ENCODE measurements at regions not wholly inside any gene's neighbourhood (a gene's known extent, or its start where the extent isn't known, plus 50 kb on each side); places are given as distances from the start of the nearest gene placed in this dataset.

DNA sequence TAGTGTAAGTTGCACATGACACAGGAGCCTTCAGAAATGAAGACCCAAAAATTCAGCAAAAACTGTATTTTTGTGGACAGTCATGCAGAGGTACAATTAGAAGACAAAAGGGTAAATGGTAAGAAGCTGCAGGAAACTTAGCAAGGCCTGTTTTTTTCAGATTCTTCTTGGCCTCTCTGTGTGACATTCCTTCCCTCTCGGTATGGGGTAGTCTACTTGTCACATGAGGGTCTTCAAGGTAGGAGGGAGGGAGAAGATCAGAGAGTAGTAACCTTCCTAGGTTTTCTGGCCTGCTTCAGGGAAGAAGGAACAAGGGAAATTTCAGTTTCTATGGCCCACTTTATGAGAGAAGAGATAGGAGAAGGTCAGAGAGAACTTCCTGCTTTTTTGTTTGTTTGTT lies 230.4 kb upstream of the PPP1R2C start:
- no peak for DNase-seq (ENCODE audit: low read depth, low spot score)

DNA sequence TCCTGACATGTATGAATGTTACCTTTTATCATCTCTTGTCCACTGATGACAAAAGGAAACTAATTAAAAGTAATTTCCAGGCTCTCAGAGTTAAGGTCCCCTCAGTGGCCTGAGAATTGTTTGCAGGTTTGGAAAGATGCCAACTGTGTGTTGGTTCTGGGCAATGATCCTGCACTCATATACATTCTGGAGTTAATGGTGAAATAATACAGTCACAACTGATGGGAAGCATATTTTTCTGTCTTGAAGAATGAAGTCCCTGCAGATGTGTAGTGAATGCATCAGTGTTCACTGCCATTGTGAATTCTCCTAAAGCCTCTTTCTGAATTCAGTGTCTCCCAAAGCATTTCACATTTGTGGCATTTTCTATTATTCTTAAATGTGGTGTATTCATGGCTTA lies 238.1 kb upstream of the PPP1R2C start:
- DNase-seq (ENCODE audit: low read depth, low spot score): no peak

DNA sequence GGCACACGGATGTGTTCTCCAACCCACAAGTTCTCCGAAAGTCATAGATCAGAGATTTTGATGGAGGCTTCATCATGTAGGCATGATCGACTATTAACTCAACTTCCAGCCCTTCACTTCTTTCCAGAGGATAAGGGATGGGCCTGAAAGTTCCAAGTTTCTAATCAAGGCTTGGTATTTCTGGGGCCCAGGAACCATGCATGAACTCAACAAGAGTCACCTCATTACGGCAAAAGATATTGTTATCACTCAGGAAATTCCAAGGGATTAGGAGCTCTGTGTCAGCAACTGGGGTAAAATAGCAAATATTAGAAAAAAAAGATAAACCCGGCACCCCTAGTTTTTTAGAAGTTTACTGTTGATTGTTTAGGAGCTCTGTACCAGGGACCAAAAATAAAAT lies 240.1 kb upstream of the PPP1R2C start:
- no peak for DNase-seq (ENCODE audit: low read depth, low spot score)

DNA sequence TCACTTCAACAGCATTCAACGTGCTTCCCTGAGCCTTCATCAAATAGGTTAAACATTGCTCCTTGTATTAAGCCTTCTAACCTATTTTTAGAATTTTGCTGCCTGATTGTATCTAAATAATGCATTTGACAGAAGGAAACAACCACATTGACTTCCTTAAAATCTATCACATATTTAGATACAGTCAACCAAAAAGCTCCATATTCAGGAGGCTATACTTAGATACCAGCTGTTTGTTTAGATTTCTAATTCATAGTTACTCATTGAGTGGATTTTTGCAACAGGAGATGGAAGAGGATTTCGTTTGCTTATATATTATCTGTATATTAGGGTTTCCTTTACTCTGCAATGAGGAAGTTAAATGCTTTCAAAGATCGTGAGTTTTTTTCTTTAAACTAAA lies 241.1 kb upstream of the PPP1R2C start:
- DNase-seq (ENCODE audit: low read depth, low spot score): no peak

DNA sequence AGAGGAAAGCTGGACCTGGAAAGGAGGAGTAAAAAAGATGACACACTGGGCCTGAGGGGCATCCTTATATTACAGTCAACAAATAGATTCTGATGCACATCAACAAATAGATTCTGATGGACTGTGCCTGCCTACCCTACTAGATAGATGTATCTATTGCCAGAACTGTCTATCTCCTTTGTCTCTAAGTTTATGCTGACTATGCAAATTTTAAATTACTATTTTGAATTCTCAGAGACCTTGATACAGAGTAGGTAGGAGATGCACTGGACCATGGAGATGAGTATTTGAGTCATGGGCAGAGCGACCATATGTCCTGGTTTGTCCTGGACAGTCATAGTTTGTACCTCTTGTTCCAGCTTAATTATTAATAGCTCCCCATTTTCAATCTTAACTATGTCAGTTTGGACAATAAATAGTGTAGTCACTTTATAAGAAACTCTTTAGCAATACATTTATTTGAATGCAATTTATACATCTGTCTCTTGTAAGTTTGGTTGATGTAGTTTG lies 247.9 kb upstream of the PPP1R2C start:
- DNase-seq (ENCODE audit: low read depth, low spot score): no peak

DNA sequence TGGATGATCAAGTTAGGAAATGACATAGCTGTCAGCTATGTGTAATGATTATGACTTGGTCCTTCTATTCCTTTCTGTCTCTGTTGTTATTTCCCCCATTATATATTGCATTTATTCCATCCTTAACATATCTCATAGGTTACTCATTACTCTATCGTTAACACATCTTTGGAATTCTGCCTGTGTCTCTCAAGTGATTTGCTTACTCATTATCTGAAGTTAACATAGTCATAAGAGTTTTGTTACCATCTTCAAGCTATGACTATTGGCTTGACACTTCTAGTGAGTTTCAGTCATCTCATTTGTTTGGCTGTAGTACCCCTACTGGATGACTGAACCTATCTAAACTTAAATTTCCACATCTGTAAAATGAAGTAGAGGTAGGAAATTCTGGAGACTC lies 286.1 kb upstream of the PPP1R2C start:
- no peak for DNase-seq (ENCODE audit: low read depth, low spot score)

DNA sequence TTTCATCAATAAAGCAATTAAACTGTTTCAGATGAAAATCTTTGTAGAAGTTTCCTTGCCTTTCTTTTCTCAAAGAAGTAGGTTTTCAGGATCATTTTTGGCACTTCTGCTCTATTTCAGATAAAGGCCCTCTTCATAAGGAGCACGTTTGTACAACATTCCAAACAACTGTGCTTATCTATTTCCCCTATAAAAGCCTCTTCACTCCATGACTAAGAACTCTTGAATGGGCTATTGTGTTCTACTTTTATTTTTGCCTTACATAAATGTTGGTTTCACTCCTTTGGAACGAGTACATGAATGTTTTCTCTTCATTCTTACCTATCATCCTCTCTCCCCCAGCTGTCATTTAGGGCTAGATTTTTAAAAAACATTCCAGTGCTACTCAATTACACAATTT lies 288.0 kb upstream of the PPP1R2C start:
- DNase-seq (ENCODE audit: low read depth, low spot score): no peak

DNA sequence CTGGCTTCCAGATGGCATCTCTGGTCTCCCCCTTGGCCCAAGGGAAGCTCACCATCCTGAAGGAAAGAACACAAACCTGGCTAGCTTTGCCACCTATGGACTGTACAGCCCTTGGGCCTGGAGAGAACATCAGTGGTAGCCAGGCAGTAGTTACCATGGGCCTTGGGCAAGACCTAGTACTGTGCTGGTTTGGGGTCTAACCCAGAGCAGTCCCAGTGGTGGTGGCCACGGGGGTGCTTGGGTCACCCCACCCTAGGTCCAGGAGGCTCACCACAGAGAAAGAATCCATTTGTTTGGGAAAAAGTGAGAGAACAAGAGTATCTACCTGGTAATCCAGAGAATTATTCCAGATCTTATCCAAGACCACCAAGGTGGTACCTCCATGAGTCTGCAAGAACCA lies 290.7 kb upstream of the PPP1R2C start:
- DNase-seq (ENCODE audit: low read depth, low spot score): no peak

DNA sequence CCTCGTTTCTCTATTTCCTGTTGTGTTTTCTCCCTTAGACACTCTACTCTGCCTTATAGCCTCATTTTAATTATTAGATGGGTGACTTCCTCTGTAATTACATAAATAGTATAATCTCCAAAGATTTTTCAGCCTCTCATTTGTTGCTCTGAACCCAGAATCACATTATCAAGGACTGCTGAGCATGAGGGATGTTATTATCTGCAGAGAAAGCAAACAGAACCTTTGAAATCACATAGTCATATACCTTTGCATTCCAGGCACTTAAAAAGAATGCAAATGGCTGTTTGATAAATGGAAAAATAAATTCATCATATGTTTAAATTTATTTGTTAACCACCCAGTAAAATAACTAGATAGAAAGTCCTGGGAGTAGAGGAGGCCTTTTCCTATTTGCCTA lies 305.1 kb upstream of the PPP1R2C start:
- DNase-seq (ENCODE audit: low read depth, low spot score): no peak

DNA sequence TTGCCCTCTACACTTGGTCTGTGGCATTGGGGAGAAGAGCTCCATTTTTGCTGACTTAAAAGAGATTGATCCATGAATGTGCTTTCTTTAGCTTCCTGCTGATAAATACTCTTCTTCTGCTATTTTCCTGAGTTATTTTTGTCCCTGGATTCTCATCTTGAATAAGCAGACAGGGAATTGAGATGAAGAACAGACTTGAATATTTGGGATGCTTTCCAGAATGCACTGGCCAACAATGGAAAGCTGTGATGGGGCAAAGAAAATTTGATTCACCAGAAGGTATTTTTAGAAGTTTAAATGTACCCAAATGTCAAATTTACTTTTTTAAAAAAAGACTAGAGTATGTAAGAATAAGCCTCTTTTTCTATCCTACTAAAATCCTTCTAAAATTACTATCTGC lies 309.9 kb upstream of the PPP1R2C start:
- no peak for DNase-seq (ENCODE audit: low read depth, low spot score)

DNA sequence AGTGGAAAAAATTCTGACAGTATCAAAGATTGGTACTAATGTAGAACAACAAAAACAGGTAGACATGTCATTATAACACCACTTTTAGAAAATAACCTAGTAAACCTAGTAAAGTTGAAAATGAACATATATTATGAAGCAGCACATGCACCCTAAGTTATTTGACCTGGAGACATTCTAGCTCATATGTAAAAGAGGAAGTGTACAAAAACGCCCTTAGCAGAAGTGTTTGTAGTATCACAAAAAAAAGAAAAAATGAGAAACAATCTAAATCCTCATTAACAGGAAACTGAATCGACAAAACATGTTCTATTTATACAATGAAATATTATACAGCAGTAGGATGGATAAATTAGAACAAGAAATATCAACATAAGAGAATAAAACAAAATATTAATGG lies 318.9 kb upstream of the PPP1R2C start:
- no peak for DNase-seq (ENCODE audit: low read depth, low spot score)

DNA sequence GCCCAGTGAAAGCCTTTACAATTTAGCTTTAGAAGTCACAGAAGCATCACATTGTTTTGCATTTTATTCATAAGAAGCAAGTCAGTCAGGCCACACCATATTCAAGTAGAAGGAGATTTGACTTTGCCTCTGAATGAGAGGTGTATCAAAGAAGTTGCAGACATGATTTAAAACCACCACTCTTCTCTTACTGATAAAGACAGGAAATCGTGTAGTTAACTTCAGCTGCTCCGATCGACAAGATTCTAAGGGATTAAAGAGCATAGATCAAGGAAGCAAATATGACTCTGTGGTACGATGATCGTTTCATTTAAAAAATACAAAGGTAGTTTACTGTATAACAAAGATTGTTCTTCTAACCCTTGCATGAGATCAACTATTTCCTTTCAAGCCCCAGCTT lies 328.0 kb upstream of the PPP1R2C start:
- DNase-seq (ENCODE audit: low read depth, low spot score): no peak

DNA sequence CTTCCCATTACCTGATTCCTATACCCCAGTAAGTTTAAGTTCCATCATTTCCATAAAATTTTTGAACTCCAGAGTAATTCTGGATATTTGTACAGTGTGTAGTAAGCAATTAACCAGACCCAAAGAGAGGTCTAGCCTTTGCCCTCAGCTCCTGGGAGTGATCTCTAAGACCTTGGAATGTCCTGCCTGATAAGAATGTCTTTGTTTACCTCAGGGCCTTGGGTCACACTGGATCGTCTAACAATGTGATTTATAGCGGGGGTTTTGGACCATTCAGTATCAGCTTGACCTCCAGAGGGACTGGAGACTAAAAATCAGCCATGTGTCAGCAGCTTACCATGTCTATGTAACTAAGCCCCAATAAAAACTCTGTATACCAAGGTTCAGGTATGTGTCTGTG lies 330.9 kb upstream of the PPP1R2C start:
- DNase-seq (ENCODE audit: low read depth, low spot score): no peak

DNA sequence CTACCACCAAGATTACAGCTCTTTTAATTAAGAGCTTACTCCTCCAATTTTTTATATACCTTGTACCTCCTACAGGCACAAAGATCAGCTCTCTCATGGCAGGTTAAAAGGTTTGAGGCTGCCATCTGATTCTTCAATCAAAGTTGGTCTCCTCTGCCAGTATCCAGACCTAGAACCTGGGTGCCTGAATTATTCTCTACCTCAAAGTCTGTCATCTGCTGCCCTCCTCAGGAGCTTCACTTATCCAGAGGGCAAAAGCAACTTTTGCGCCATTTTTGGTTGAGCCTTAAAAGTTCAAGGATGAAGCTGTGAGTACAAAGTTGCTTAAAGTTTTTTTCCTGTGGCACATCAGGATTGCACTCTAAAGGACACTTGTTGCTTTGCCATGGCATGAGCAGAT lies 343.7 kb upstream of the PPP1R2C start:
- no peak for DNase-seq (ENCODE audit: low read depth, low spot score)

DNA sequence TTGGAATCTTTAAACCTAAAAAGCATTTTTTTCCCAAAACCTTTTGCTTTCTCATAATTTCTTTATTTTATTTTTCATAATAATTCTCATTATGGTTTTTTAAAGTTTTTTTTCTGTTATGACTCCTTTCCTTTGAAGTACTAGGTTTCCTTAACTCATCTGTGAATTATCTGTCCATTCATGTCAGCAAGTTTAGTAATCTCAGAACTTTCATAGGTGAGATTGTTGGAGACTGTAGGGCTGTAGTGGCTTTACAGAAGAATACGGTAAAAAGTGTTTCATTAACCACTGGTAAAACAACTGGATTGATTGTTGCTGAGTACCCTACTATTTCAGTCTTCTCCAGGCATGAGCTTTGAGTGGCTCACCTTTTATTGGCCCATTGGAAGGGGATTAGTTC lies 361.7 kb upstream of the PPP1R2C start:
- DNase-seq (ENCODE audit: low read depth, low spot score): no peak

DNA sequence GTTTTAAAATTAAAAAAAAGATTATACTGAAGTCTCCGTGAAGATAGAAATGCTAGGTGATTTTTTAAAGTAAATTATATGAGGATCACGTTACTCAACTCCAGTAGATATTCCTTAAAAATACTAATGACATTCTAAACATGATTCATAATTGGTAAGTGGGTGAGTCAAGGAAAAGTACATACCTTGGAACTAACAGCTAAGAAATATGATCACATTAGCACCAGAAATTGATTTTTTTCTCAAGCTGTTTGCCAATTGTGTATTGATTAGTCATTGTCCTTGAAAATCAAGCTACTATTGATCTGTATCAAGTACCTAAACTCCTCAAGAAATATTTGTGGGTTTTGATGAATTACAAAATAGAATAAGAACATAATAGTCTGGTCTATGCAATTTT lies 362.6 kb upstream of the PPP1R2C start:
- DNase-seq (ENCODE audit: low read depth, low spot score): no peak

DNA sequence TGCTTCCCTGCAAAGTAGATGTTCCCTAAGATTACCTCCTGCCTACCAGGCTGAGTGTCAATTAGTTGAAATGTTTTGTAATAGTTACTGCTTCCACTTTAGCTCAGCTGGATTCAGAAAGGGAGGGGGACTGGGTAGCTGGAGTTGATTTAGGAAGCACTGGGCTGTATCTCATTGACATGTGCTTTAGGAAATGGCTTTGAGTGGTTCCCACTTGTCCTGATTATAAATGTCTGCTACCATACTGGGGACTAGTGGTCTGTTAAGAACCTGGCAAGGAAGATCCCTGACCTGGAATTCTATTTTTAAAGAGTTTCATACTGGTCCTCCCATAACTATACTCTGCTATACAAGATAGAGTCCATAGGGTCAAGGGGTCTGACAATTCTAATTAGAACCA lies 363.9 kb upstream of the PPP1R2C start:
- no peak for DNase-seq (ENCODE audit: low read depth, low spot score)

DNA sequence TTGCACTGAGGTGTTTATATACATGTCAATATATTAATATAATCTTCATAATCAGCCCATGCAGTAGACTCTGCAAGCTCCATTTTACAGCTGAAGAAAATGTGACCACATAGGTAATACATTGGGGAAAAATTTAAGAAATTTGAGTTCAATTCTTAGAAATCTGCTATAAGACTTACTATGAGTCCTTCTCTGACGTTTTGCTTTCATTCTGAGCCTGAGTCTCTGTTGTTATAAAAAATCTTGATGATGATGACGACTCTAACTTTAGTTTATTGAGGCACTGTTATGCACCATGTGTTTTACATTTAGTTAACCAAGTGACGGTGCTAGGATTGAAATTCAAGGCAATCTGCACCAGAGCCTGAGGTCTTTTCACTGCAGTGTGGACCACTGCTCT lies 370.3 kb upstream of the PPP1R2C start:
- no peak for DNase-seq (ENCODE audit: low read depth, low spot score)

DNA sequence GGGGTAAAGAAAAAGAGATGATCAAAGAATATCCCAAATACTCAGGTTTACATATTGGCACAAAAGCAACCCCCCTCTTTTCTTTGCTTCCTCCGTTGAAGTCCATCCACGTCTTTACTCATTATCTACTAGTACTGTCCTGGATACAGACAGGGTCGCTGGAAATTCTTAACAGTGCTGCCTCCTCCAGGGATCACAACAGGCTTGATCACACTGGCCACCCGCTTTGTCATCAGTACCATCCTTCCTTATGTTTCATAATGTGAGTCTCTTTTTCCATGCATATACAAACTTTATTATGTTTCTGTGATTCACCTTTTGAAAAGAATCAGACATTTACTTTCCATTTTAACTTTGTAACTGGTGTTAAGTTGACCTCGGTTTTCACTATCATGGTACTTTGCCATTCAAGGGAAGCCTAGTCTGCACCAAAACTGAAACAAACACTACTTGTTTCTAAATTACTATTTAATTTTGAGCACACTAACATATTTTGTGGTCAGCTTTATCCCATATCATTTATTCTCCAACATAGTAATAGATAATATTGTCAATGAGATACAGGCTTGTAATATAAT lies 387.5 kb upstream of the PPP1R2C start:
- DNase-seq (ENCODE audit: low read depth, low spot score): no peak

DNA sequence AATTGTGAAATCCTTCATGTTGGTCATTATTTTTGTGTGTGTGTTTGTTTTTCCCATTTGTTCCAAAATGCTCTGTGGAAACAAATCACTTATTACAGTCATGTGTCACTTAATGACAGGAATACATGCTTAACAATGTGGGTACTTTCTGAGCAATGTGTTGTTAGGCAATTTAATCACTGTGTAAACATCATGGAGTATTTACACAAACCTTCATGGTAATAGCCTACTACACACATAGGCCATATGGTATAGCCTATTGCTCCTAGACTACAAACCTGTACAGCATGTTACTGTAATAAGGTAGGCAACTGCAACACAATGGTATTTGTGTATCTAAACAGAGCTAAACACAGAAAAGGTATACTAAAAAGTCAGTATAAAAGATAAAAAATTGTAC lies 388.9 kb upstream of the PPP1R2C start:
- DNase-seq (ENCODE audit: low read depth, low spot score): no peak

DNA sequence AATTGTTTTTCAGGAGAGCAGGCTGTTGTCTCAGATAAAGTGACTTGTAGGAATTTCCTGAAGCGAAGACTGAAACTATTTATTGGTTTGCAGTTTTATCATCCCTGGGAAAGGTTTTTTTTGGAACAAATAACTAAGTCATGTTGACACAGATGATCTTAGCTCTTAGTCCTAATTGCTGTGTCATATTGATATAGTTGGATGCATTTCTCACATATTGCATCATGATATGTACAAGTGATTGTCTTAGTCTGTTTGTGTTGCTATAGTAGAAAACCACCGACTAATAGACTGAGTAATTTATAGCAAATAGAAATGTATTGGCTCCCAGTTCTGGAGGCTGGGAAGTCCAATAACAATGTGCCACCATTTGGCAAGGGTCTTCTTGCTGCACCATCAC lies 397.5 kb upstream of the PPP1R2C start:
- DNase-seq (ENCODE audit: low read depth, low spot score): no peak

DNA sequence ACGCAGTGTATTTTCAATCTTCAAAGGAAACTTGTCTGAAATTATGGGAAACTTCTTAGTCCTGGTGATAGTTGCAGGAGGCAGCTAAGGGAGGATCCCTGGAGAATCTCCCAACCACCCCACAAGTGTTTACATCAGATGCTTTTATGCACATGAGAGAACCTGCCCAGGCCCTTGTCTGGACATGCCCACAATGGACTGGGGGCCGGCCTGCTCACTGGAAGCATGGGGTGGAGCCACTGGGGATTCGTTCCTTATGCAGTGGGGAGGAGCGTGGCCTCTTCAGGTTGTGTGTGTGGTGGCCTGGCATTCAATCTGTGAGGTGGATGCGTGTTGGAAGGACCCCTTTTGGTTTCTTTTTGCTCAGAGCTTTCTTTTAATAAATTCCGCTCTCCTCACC lies 398.7 kb upstream of the PPP1R2C start:
- DNase-seq (ENCODE audit: low read depth, low spot score): no peak

DNA sequence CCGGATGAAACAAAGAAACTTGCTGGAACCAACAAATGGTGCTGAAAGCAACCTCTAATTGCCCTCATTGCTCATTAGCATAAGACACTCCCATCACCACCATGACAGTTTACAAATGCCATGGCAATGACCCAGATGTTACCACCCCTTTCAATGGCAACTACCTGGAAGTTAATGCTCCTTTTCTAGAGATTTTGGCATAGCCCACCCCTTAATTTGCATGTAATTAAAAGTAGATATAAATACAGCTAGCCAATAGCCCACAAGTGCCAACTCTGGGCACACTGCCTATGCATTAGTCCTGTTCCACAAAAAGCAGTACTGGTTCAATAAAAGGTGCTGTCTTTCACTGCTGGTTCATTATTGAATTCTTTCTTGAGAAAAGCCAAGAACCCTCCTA lies 410.3 kb upstream of the PPP1R2C start:
- no peak for DNase-seq (ENCODE audit: low read depth, low spot score)

DNA sequence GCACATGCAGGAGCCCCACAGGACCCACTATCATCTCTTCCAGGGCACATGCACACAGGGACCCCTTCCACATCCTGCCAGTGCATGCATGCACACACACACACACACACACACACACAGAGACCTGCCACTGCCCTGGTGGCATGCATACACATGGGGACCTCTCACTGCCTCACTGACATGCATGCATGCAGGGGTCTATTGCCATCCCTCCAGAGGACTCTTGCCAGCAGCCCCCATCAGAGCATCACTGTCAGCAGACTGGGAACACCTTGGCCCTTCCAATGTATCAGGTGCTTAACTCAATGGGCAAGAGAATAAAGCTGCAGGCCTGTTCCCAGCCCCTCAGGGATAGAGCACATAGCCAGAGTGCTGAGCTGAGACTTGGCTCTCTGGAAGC lies 433.6 kb upstream of the PPP1R2C start:
- no peak for DNase-seq (ENCODE audit: low read depth, low spot score)
